Kidney glomerular epithelial cell (primary cell): ENCODE measurements at regions not wholly inside any gene's neighbourhood (a gene's known extent, or its start where the extent isn't known, plus 50 kb on each side); places are given as distances from the start of the nearest gene placed in this dataset.

ENCODE experiments used
- DNase-seq: peaks from one replicate; lab custom pipeline; 2025; lab: John Stamatoyannopoulos, UW

DNA sequence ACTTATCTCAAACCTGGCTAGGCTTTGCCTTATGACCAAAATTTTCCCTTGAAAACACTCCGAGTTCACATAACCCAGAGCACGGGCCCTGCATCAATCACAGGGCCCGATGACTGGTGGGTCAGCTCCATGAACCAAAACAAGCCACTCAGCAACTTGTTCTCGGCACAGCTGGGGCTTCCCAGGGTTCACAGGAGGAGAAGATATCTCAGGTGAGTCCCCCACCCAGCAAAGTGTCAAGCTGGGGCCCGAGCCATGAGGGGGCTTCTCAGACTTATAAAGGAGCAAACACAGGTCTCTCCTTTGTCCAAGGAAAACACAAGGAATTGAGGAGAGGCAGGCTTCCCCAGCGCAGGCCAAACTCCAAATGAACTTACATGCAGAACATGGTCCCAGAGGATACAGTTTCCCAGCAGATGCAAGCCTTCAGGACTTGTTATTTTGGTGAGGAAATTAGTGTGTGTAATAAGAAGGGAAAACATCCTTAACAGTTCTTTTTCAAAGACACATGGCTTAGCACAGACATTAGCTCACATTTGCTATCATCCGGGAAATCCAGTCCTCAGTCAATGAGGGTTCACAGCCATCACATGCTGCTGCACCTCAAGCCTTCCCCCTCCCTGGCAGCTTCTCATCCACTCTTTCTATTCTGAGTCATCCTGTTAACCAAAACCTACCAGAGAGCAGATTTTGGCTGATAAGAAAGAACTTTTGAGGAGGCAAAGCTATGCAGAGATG is 98.1 kb upstream of the NFIA start:
- no peak for DNase-seq

GRCh38 chr1:60983701-60984061 is 98.7 kb upstream of the NFIA start:
- DNase-seq: no peak

DNA sequence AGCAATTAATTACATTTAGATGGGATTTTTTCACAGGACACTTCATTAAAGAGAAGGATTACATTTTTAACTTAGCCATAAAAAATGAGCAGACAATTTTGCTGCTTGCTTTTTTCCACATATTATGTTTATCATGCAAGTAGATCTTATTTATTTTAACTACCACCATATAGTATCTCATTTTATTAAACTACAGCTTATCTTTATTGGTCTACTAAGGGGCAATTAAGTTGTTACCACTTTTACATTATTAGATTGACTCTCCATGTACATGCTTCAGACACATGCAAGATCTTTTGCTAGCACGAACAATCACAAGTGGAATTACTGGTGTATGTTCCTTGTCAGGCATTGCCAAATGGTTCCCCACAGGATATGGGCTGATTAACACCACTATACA is 99.8 kb upstream of the NFIA start:
- DNase-seq: no peak

DNA sequence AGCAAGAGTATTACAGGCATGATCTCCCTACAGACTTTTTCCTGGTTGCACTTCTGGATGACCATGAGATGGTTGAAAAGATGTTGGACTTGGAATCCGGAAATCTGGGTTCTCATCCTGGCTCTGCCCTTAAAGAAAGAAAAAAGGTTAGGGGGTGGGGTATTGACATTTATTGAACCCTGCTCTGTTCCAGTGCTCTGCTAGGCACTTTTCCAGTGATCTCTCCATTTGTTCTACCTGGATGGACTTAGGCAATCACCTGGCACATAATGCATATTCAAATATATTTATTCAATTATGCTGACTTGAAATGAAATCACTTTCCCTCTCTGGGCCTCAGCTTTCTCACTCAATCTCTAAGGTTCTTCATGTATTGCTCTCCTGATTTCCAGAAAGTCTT is 101.0 kb upstream of the NFIA start:
- no peak for DNase-seq

DNA sequence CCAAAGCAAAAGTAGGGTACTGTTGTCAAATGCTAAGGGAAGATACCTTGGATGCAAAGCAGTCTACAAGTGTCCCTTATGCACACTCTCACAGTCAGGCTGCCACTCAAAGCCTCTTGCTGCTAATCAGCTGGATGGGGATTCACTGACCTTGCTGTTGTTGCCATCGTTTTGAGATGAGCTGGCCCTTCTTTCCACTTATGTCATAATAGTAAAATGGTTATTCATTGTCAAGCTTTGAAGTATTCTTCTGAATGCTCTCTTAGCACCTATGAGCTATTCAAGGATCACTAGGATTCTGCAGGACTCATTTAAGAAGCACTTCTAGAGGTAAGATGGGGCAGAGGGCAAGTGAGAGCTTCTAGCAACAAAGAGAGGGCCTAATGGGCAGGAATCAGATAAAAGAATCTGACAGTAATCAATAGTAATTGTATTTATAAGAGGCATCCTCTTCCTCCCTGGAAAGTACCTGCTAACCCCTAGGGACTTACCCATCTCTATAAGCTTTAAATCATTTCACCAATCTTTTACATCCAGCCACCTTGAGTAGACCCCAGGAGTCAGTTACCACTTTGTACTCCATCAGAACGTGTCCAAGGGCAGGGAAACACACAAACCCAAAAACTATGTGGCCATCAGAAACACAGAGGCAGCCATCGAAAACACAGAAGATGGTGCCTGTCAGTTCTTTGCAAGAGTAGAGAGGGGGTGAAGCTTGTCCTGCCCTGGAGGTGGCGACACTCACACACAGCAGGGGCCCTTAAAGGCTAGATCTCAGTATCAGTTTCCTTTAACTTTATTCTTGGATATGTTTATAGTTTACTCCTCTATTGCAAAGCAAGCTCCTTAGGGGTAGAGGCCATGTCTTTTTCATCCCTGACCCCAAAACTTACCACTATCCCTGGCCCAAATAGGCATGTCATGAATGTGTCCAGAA is 103.7 kb upstream of the NFIA start:
- peak; percentile 36 for DNase-seq

- no peak for DNase-seq
Measured at GRCh38 chr1:60977661-60978060, 104.7 kb upstream of the NFIA start.

DNA sequence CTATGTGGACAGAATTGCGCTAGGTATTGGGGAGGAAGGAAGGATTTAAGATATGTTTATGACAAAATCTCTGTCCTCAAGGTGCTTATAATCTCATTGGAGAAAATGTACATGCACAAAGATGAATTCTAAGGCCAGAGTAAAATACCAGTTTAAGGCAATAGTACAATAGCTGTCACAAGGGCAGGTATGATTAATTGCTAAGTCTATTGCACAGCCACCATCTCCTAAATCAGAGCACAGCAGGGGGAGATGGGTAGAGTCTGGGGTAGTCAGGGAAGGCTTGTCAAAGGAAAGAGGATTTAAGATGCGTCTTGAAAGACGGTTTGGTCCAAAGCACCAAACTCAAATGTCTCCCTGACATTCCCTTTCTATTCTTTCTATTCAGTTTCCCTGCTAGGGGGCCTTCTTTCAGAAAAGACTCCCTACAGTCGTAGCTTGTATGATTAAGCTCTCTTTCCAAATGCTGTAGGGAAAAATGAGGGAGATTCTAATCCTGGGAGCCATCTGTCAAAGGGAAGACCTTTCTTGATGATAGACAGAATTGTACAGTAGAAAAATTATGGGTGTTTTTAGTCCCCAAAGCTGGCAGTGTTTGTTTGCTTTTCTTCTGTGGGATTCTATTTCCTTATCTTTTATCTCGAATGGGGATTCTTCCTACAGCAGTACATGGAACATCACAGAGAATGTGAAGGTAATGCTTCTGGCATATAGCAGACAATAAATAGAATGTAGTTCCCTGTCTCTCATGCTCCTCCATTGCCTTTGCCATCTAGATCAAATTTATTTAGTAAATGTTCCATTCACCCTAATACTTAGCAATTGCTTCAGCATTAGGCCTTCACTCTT is 107.6 kb upstream of the NFIA start:
- no peak for DNase-seq

- no peak for DNase-seq
Measured at GRCh38 chr1:60973668-60974067, 108.7 kb upstream of the NFIA start.

DNA sequence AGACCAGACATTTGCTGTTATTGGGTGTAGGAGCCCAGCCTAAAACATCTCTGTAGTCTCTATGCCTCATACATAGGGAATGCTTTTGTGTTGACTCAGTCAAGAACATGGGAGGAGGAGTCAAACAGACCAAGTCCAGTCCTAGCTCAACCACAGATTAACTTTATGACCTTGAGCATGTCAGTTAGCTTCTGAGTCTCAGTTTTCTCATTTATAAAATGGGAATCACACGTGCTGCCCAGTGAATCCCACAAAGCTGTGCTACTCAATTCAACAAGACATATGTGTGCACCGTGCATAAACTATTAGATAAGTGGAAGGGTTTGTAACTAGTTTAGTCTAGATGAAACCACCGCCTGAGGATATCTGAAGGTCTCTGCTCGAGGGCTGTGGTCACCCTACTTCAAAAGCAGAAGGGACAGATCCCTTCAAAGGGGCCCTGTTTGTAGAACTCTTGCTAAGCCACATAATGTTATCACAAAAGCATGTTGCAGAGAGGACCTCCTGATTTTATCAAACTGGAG is 109.5 kb upstream of the NFIA start:
- peak; percentile 75 for DNase-seq

- DNase-seq: no peak
Measured at GRCh38 chr1:60971330-60971729, 111.0 kb upstream of the NFIA start.

- DNase-seq: peak; percentile 29
Measured at GRCh38 chr1:60969971-60970509, 112.3 kb upstream of the NFIA start.

DNA sequence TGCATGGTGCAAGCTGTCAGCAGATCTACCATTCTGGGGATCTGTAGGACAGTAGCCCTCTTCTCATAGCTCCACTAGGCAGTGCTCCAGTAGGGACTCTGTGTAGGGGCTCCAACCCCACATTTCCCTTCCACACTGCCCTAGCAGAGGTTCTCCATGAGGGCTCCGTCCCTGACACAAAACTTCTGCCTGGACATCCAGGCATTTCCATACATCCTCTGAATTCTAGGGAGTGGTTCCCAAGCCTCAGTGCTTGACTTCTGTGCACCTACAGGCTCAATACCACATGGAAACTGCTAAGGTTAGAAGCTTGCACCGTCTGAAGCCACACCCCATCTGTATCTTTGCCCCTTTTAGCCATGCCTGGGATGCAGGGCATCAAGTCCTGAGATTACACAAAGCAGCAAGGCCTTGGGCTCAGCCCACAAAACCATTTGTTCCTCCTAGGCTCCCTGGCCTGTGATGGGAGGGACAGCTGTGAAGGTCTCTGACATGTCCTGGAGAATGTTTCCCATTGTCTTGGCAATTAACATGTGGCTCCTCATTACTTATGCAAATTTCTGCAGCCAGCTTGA is 117.0 kb upstream of the NFIA start:
- DNase-seq: no peak

DNA sequence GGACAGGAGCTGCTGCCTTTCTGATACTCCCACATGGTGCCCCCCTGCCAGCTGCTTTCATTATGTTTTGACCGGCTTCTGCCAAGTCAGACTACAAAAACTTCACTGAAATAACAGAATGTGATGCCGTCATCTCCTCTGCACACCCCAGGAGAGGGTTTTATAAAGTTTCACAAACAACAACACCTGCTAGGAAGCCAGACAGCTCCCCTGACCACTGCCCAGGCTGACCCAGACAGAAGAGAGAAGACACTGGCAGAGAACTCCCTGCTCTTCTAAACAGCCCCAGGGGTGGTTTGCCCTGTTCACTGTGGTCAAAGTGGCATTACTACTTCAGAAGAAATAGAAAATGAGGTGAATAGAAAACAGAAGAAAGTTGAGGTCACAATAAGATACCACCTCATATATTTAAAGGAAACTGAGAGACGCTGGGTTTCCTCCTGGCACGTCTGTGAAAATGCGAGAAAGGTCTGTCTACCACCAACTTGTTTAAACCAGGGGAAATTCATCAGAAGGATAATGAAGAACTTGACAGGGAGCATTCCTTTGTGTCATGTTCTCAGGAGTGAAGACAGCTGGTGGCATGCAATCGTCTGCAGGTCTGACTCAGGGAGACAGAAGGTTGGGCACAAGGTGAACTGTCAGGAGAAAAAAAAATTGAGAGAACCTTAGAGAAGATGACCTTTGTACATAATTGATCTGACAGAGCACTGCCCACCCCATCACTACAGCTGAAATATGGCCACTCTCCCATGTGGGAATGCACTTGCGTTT is 119.0 kb upstream of the NFIA start:
- DNase-seq: peak; percentile 63

GRCh38 chr1:60960891-60961461 is 121.4 kb upstream of the NFIA start:
- DNase-seq: peak; percentile 62

DNA sequence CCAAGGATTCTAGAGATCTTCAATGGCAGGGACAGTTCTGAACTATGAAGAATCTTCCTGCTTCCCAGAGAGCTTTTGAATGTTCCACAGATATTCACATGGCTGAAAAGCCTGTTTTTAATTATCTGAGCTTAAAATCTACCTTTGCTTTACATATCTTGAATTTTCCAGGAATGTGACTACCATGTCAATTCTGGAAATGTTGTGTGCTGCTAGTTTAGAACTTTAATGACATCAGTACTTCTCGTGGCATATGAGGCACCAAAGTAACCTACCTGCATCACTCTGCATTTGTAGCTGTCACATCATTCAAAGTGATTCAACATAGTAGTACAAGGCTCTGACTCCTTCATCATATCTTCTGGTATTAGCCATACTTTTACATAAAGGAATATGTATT is 122.7 kb upstream of the NFIA start:
- DNase-seq: no peak

DNA sequence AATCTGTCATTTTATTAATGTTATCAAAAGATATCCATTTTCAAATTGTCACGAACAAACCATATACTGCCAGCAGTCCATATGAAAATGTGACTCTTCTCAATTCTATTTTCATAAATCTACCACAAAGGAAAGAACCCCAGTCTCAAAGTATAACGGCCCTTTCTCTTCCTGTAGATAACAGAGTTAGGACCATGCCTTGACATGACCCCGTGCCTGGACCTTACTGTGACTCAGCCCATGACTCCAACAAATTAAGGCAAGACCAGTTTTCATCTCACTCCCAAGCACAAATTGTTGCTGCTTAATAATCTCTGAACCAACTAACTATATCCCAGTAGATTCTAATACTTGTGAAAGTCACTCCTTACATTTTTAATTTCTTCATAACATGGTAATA is 124.4 kb upstream of the NFIA start:
- DNase-seq: no peak

- DNase-seq: no peak
Measured at GRCh38 chr1:60956520-60956919, 125.8 kb upstream of the NFIA start.

DNA sequence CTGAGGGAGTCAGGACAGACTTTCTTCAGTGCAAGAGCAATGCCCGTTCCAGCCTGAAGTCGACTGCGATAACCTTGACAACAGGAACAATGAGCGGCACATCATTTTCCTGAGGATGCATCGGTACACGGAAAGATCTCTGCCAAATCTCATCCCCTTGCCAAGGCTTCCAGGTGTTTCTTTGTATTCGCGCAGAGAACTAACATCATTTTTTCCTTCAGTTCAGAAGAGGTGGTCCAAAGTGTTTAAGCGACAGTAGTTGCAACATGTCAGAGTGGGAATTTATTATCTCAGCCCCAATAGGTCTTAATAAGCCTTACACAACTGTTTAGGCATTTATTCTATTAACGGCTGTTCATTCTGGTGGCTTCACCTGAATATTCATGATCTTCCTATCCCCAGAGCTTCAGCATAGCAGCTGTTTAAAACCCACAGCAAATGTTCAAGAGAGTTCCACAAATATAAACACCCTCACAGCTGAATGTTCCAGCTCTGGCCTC is 129.7 kb upstream of the NFIA start:
- no peak for DNase-seq

- no peak for DNase-seq
Measured at GRCh38 chr1:60950224-60951063, 131.9 kb upstream of the NFIA start.
